Epithelial cell of esophagus (primary cell): ENCODE measurements at regions not wholly inside any gene's neighbourhood (a gene's known extent, or its start where the extent isn't known, plus 50 kb on each side); places are given as distances from the start of the nearest gene placed in this dataset.

ENCODE experiments used
- DNase-seq: peaks from one replicate; pipeline ENCODE4 v3.0.0; 2010; ENCODE audit warnings: low read depth
- H3K4me3 ChIP-seq: 2 replicates; pipeline ENCODE4 v1.5.1; 2011; ENCODE audit warnings: mild to moderate bottlenecking, low read length, control low read depth
- TF ChIP-seq, protein P1 (sequence below): IDR thresholded peaks from 2 replicates; pipeline ENCODE4 v1.5.1; 2011; ENCODE audit warnings: low read depth, mild to moderate bottlenecking, low read length, control low read depth, inconsistent platforms; ENCODE audit not compliant: insufficient read depth; ENCODE audit errors: missing control alignments

DNA sequence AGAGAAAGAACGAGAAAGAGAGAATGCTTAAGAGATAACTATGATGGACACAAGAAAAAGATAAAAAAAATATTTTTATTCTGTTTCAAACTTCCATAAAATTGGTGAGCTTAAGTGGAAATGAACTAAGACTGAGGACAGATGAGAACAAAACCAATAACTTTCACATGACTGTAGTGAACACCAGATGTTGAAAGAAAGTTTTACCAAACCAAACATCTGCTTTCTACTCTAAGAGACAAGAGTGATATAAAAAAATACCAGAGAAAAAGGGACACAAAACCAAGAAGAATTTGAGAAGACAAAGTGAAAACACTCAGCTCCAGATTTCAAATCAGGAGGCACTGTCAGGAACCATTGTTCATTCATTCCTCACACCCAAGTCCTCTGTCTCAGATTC lies 147.9 kb downstream of the IMPG2 start:
- TF ChIP-seq, protein P1, sequence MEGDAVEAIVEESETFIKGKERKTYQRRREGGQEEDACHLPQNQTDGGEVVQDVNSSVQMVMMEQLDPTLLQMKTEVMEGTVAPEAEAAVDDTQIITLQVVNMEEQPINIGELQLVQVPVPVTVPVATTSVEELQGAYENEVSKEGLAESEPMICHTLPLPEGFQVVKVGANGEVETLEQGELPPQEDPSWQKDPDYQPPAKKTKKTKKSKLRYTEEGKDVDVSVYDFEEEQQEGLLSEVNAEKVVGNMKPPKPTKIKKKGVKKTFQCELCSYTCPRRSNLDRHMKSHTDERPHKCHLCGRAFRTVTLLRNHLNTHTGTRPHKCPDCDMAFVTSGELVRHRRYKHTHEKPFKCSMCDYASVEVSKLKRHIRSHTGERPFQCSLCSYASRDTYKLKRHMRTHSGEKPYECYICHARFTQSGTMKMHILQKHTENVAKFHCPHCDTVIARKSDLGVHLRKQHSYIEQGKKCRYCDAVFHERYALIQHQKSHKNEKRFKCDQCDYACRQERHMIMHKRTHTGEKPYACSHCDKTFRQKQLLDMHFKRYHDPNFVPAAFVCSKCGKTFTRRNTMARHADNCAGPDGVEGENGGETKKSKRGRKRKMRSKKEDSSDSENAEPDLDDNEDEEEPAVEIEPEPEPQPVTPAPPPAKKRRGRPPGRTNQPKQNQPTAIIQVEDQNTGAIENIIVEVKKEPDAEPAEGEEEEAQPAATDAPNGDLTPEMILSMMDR, result no peak

DNA sequence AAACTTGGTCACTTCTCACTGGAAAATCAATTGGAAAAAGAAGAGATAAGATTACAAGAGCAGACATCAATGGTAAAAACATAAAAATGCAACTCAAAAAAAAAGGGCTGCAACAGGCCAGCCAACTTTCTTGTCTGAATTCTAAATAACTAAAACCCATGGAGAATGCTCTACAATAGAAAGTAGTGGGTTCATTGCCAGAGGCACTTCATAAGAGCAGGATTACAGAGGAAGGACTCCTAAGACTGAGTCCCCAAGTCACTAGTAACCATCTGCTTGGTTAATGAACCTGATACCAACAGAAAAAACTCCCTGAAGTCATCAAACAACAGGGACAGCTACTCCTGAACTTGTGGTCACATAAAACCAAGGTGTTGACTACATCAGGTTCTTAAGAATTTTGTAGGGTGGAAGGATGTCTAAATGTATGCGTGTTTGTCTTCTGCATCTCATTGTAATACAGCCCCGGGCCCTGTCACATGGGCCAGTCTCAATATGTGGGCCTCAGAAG lies 148.6 kb downstream of the IMPG2 start:
- no peak for DNase-seq
- TF ChIP-seq, protein P1, result no peak
- H3K4me3 ChIP-seq, result no peak overlapping the region

More for the DNA sequence above, 147.9 kb downstream of the IMPG2 start:
- DNase-seq, result no peak
- no peak overlapping the region for H3K4me3 ChIP-seq

DNA sequence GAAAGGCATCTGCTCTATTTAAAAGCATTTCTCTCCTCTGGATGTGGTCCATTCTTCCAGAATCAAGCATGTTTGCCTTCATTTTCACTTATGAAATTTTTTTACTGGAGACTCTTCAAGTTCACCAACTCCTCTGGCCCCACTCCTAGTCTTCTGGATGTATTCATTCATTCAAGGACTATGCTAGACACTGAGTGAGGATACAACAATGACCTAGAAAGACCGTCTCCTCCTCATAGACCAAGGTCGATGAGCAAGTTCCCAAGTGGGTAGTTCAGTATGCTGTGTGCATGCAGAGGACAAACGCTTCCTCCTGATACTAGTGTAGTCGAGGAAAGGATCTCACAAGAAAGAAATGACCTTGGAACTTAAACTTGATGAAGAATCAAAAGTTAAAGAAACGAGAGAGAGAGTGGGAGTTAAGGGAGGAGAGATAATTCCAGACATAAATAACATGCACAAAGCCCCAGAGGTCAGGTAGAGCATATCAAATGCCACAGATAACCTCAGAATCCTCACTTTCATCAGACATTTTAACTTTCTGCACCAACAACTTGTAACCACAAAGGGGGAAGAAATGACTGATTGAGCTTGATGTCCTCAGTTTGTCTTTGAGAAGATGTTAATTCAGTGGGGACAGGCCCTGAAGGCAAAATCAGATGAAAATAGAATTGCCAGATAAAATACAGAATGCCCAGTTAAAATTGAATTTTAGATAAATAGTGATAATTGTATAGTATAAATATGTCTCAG lies 149.4 kb downstream of the IMPG2 start:
- H3K4me3 ChIP-seq, result no peak overlapping the region
- TF ChIP-seq, protein P1, result no peak
- no peak for DNase-seq

DNA sequence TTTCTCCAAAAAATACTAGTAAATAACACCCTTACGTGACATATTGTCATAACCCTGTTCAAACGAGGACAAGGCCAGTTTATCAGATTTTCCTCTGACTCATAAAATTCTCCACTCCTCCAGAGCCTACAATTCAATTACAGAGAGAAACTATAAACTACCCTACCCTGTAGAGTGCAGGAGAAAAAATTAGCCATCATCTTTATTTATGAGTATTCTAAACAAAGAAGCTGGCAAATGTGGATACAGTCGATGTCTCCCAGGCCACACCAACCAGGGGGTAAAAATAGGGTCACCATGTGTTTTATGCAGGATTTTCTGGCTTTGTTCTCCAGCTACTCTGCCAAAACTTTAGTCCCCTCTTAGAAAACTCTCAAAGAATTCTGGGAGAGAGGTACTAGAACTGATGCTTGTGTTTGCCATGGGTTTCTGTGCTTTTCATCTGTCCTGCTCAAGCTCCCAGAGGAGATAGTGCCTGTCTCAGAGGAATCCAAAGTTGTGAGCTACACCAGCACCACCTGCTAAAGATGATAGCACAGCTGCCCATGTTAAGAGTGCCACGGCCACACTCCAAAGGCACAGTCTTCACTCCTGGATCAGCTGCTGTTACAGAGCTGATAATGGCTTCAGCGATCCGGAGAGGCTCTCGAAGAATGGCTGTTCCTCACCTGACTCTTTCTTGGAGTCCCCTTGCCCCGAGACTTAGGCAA lies 150.2 kb downstream of the IMPG2 start:
- no peak for DNase-seq
- TF ChIP-seq, protein P1, result no peak
- no peak overlapping the region for H3K4me3 ChIP-seq

DNA sequence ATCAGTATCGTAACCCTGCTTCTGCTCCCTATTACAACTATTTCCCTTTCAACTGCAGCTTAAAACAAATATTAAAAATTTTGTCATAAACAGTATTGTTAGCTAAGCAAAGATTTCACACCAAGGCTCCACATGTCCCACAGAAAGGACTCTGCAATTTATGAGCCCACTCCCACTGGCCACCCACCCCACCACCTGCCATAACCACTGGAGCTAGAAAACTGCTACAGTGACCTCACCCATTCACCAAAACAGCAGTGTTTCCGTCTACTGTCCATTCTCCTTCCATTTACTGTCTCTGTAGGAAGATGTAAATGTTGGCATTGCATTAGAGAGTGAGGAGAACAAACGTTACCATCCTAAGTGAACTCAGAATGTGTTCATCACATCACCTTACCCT lies 150.9 kb downstream of the IMPG2 start:
- TF ChIP-seq, protein P1, result no peak

DNA sequence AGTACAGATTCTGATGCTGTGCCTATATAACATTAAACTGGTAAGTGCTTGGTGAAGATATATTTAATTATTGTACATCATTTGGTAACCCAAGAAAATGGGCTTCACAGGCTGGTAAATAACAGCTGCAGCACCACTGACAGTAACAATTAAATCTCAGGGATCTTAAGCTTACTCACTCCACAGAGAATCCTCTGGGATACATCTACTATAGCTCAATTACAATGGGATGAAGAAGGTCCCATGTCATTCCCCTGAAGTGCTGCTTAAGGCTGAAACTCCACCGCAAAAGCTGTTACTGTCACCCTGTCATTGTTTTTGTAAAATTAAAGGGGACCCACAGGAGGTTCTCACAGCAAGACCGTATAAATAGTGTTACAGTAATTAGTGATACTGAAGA lies 153.0 kb downstream of the IMPG2 start:
- no peak for DNase-seq
- TF ChIP-seq, protein P1, result no peak
- H3K4me3 ChIP-seq, result no peak overlapping the region

More for the DNA sequence above, 150.9 kb downstream of the IMPG2 start:
- H3K4me3 ChIP-seq, result no peak overlapping the region
- DNase-seq, result no peak
